Lower leg skin (tissue), 3 donors: ENCODE measurements at regions not wholly inside any gene's neighbourhood (a gene's known extent, or its start where the extent isn't known, plus 50 kb on each side); places are given as distances from the start of the nearest gene placed in this dataset.

Experiments used
- POLR2A ChIP-seq, 2 donors: fragments of 450-650 bp; IDR thresholded peaks; one replicate each; pipeline ENCODE4 v1.6.1; 2016 to 2017; ENCODE audit warnings: antibody characterized with exemption in 2 of 2, mild to moderate bottlenecking in 1 of 2, moderate library complexity in 1 of 2
- TF ChIP-seq, protein P1 (sequence below), 3 donors: fragments of 450-650 bp; IDR thresholded peaks; one replicate each; pipeline ENCODE4 v1.5.1; 2016; ENCODE audit warnings: antibody characterized with exemption in 3 of 3, mild to moderate bottlenecking in 3 of 3, moderate library complexity in 2 of 3

DNA sequence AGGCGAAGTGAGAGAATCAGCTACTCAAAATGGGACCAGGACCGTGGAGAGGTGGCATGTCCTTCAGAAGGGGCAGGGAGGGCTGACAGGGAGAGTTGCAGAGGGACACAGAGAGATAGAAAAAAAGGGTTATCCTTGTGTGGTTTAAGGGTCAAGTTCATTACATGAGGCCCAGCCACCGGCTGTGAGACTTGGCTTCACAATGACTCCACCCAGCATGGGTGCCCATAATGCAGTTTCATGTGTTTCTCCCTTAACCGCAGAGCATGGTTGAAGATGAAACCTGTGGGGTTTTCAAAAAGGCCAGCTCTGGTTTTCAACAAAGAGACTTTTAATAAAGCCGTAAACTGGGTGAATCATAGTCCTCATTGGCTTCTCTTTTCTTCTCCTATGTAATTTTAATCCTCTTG lies 164.6 kb downstream of the KLF5 start:
- TF ChIP-seq POLR2A (IDR thresholded peaks at IDR 0.05): no peak
- TF ChIP-seq, protein P1, sequence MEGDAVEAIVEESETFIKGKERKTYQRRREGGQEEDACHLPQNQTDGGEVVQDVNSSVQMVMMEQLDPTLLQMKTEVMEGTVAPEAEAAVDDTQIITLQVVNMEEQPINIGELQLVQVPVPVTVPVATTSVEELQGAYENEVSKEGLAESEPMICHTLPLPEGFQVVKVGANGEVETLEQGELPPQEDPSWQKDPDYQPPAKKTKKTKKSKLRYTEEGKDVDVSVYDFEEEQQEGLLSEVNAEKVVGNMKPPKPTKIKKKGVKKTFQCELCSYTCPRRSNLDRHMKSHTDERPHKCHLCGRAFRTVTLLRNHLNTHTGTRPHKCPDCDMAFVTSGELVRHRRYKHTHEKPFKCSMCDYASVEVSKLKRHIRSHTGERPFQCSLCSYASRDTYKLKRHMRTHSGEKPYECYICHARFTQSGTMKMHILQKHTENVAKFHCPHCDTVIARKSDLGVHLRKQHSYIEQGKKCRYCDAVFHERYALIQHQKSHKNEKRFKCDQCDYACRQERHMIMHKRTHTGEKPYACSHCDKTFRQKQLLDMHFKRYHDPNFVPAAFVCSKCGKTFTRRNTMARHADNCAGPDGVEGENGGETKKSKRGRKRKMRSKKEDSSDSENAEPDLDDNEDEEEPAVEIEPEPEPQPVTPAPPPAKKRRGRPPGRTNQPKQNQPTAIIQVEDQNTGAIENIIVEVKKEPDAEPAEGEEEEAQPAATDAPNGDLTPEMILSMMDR (IDR thresholded peaks at IDR 0.05): no peak
